H1 (cell line): ENCODE measurements at regions not wholly inside any gene's neighbourhood (a gene's known extent, or its start where the extent isn't known, plus 50 kb on each side); places are given as distances from the start of the nearest gene placed in this dataset.

ENCODE experiments used
- CTCF ChIA-PET: fragments of 300-600 bp; sonication (Branson Sonifier 250); formaldehyde crosslinking; loops from one replicate; lab custom pipeline; 2021; ENCODE audit not compliant: partially characterized antibody; lab: Charles Lee
- POLR2A ChIA-PET: fragments of 300-600 bp; sonication (Branson Sonifier 250); formaldehyde crosslinking; loops from one replicate; lab custom pipeline; 2021; ENCODE audit warnings: inconsistent platforms; ENCODE audit not compliant: partially characterized antibody; lab: Charles Lee
- DNase-seq, 2 experiments: peaks; one replicate each; pipeline versions ENCODE4 v3.0.0 to v3.0.0-alpha.2; 2010 to 2022; ENCODE audit warnings: low spot score in 2 of 2, low read depth in 1 of 2, mixed read lengths in 1 of 2
- FAIRE-seq: peaks from 2 replicates; lab custom pipeline; 2011; peaks lifted over from hg19 to GRCh38; lab: Jason Lieb, UNC
- H2AFZ ChIP-seq: 2 replicates; pipeline ENCODE4 v1.8.1; 2012; ENCODE audit warnings: low read length, inconsistent platforms
- H2AK5ac ChIP-seq: 2 replicates; pipeline ENCODE4 v1.6.1; 2013; ENCODE audit warnings: low read depth, low read length
- H2BK120ac ChIP-seq: replicated peaks from 2 replicates; pipeline ENCODE3; 2013; ENCODE audit warnings: low read depth, low read length, inconsistent platforms
- H2BK12ac ChIP-seq: 2 replicates; pipeline ENCODE4 v1.6.1; 2013; ENCODE audit warnings: low read depth, low read length
- H2BK15ac ChIP-seq: 2 replicates; pipeline ENCODE4 v1.6.1; 2013; ENCODE audit warnings: low read length
- H2BK20ac ChIP-seq: 2 replicates; pipeline ENCODE4 v1.6.1; 2013; ENCODE audit warnings: low read length
- H2BK5ac ChIP-seq: 2 replicates; pipeline ENCODE4 v1.6.1; 2013; ENCODE audit warnings: low read depth, low read length
- H3K14ac ChIP-seq: 2 replicates; pipeline ENCODE4 v1.6.1; 2013; ENCODE audit warnings: inconsistent platforms; ENCODE audit not compliant: insufficient read length
- H3K18ac ChIP-seq: 2 replicates; pipeline ENCODE4 v1.6.1; 2013; ENCODE audit warnings: low read length; ENCODE audit errors: extremely low read depth
- H3K23ac ChIP-seq: 2 replicates; pipeline ENCODE4 v1.6.1; 2013; ENCODE audit warnings: inconsistent platforms; ENCODE audit not compliant: insufficient read length
- H3K23me2 ChIP-seq: 2 replicates; pipeline ENCODE4 v1.6.1; 2013; ENCODE audit warnings: low read depth, low read length
- H3K27ac ChIP-seq: 2 replicates; pipeline ENCODE4 v1.6.1; 2011; ENCODE audit warnings: low read depth, low read length, inconsistent platforms
- H3K27me3 ChIP-seq, 4 experiments: replicated peaks in 1 of 4; 1 replicate in 1 of 4; 2 replicates in 3 of 4; pipeline versions ENCODE4 v1.6.1 to v1.8.1; 2011 to 2013; ENCODE audit warnings: low read length in 3 of 4, mild to moderate bottlenecking in 3 of 4, inconsistent platforms in 2 of 4, mixed read lengths in 2 of 4, moderate library complexity in 1 of 4; ENCODE audit not compliant: control insufficient read depth in 3 of 4, insufficient read depth in 3 of 4; ENCODE audit errors: extremely low read depth in 1 of 4
- H3K36me3 ChIP-seq, 4 experiments: 2 replicates each; pipeline versions ENCODE4 v1.6.1 to v1.8.1; 2011 to 2013; ENCODE audit warnings: mild to moderate bottlenecking in 4 of 4, low read length in 3 of 4, moderate library complexity in 2 of 4, control low read depth in 1 of 4, inconsistent platforms in 1 of 4; ENCODE audit not compliant: insufficient read depth in 4 of 4, control insufficient read depth in 2 of 4
- H3K4ac ChIP-seq: replicated peaks from 2 replicates; pipeline ENCODE3; 2013; ENCODE audit warnings: low read length, low read depth, mixed read lengths, inconsistent platforms; ENCODE audit not compliant: insufficient read length
- H3K4me1 ChIP-seq, 4 experiments: replicated peaks in 1 of 4; 1 replicate in 1 of 4; 2 replicates in 3 of 4; pipeline versions ENCODE4 v1.6.1 to v1.8.1; 2011 to 2013; ENCODE audit warnings: low read length in 3 of 4, inconsistent platforms in 2 of 4, mixed read lengths in 1 of 4; ENCODE audit not compliant: insufficient read depth in 4 of 4, control insufficient read depth in 3 of 4
- H3K4me2 ChIP-seq, 2 experiments: 2 replicates each; pipeline versions ENCODE4 v1.6.1 to v1.8.1; 2011 to 2013; ENCODE audit warnings: low read depth in 2 of 2, low read length in 2 of 2, control low read depth in 1 of 2, inconsistent platforms in 1 of 2, mild to moderate bottlenecking in 1 of 2; ENCODE audit not compliant: insufficient read depth in 1 of 2
- H3K4me3 ChIP-seq, 4 experiments: fragments of 200-600, 300-600 bp in 1 of 4; sonication (generic), shearing (Covaris generic), sonication (Bioruptor Twin) in 1 of 4; 2 replicates each; pipeline versions ENCODE4 v1.5.1 to v1.8.1; 2011 to 2016; ENCODE audit warnings: low read length in 4 of 4, low read depth in 3 of 4, control low read depth in 2 of 4, inconsistent platforms in 2 of 4, mild to moderate bottlenecking in 2 of 4, mixed read lengths in 1 of 4, moderate library complexity in 1 of 4; ENCODE audit not compliant: insufficient read depth in 2 of 4; ENCODE audit errors: extremely low read depth in 1 of 4
- H3K56ac ChIP-seq: replicated peaks from 2 replicates; pipeline ENCODE3; 2013; ENCODE audit warnings: low read depth, mild to moderate bottlenecking, mixed read lengths, low read length, inconsistent platforms; ENCODE audit not compliant: insufficient read length
- H3K79me1 ChIP-seq: 2 replicates; pipeline ENCODE4 v1.6.1; 2013; ENCODE audit warnings: low read depth, low read length, control low read depth
- H3K79me2 ChIP-seq, 2 experiments: 2 replicates each; pipeline versions ENCODE4 v1.6.1 to v1.8.1; 2012 to 2013; ENCODE audit warnings: low read length in 2 of 2, mild to moderate bottlenecking in 2 of 2, inconsistent platforms in 1 of 2; ENCODE audit not compliant: insufficient read depth in 2 of 2, control insufficient read depth in 1 of 2
- H3K9ac ChIP-seq, 4 experiments: replicated peaks in 1 of 4; 1 replicate in 1 of 4; 2 replicates in 3 of 4; pipeline versions ENCODE4 v1.6.1 to v1.8.1; 2011 to 2013; ENCODE audit warnings: low read depth in 3 of 4, low read length in 3 of 4, control low read depth in 2 of 4, mild to moderate bottlenecking in 2 of 4, moderate library complexity in 2 of 4, inconsistent platforms in 1 of 4; ENCODE audit errors: extremely low read depth in 1 of 4
- H3K9me3 ChIP-seq, 2 experiments: 2 replicates each; pipeline versions ENCODE4 v1.6.1 to v1.8.1; 2012 to 2013; ENCODE audit warnings: mild to moderate bottlenecking in 2 of 2, moderate library complexity in 2 of 2, control low read depth in 1 of 2, inconsistent platforms in 1 of 2, low read depth in 1 of 2, low read length in 1 of 2, mixed read lengths in 1 of 2; ENCODE audit not compliant: insufficient read depth in 2 of 2
- H4K20me1 ChIP-seq, 2 experiments: replicated peaks in 1 of 2; 2 replicates each; pipeline versions ENCODE3 to v1.8.1; 2011 to 2013; ENCODE audit warnings: inconsistent platforms in 2 of 2, low read length in 2 of 2, mild to moderate bottlenecking in 1 of 2; ENCODE audit not compliant: insufficient read depth in 2 of 2, control insufficient read depth in 1 of 2
- H4K5ac ChIP-seq: 2 replicates; pipeline ENCODE4 v1.6.1; 2013; ENCODE audit warnings: low read length, low read depth, mixed read lengths, inconsistent platforms; ENCODE audit not compliant: insufficient read length
- H4K8ac ChIP-seq: 2 replicates; pipeline ENCODE4 v1.8.0; 2013; ENCODE audit warnings: mild to moderate bottlenecking, moderate library complexity, low read length, inconsistent platforms; ENCODE audit not compliant: insufficient read depth; ENCODE audit errors: extremely low read depth
- H4K91ac ChIP-seq: replicated peaks from 2 replicates; pipeline ENCODE3; 2013; ENCODE audit warnings: low read length, mixed read lengths, inconsistent platforms; ENCODE audit not compliant: insufficient read length
- ATF2 ChIP-seq: IDR thresholded peaks from 2 replicates; pipeline ENCODE4 v1.6.1; 2012; ENCODE audit warnings: low read length, inconsistent platforms
- CHD1 ChIP-seq: IDR thresholded peaks from 2 replicates; pipeline ENCODE4 v1.6.1; 2012; ENCODE audit warnings: low read depth, low read length, improper control_type of control experiment
- EP300 ChIP-seq, 2 experiments: IDR thresholded peaks; 1 replicate in 1 of 2; 2 replicates in 1 of 2; pipeline ENCODE4 v1.6.1; 2011 to 2012; ENCODE audit warnings: low read depth in 2 of 2, low read length in 2 of 2, mild to moderate bottlenecking in 2 of 2, borderline replicate concordance in 1 of 2, inconsistent platforms in 1 of 2, moderate library complexity in 1 of 2
- NANOG ChIP-seq: IDR thresholded peaks from 2 replicates; pipeline ENCODE4 v1.6.1; 2011; ENCODE audit warnings: low read length, low read depth, mild to moderate bottlenecking, inconsistent platforms; ENCODE audit not compliant: insufficient read depth, poor library complexity, severe bottlenecking
- NRF1 ChIP-seq: IDR thresholded peaks from 2 replicates; pipeline ENCODE4 v1.6.1; 2011; ENCODE audit warnings: mild to moderate bottlenecking, low read depth, low read length, improper control_type of control experiment
- PHF8 ChIP-seq: fragments of 200-600 bp; sonication (generic); conservative IDR thresholded peaks from 2 replicates; pipeline ENCODE4 v1.7.1; 2012; ENCODE audit warnings: low read depth, mild to moderate bottlenecking, inconsistent platforms, low read length, moderate library complexity
- POLR2A ChIP-seq, 2 experiments: IDR thresholded peaks; 1 replicate in 1 of 2; 2 replicates in 1 of 2; pipeline ENCODE4 v1.6.1; 2011; ENCODE audit warnings: low read depth in 2 of 2, low read length in 2 of 2, mild to moderate bottlenecking in 2 of 2; ENCODE audit errors: control extremely low read depth in 1 of 2
- RNF2 ChIP-seq: fragments of 200-900, 300-1000 bp; sonication (generic); IDR thresholded peaks from 2 replicates; pipeline ENCODE4 v1.7.1; 2016; ENCODE audit warnings: borderline replicate concordance, low read depth, mild to moderate bottlenecking, antibody characterized with exemption, low read length; ENCODE audit not compliant: poor library complexity, severe bottlenecking; ENCODE audit errors: missing control alignments
- SAP30 ChIP-seq: fragments of 300-600 bp; sonication (generic); IDR thresholded peaks from 2 replicates; pipeline ENCODE4 v1.7.1; 2012; ENCODE audit warnings: low read length, moderate library complexity, mild to moderate bottlenecking, inconsistent platforms; ENCODE audit not compliant: insufficient read depth, insufficient replicate concordance
- SIRT6 ChIP-seq: IDR thresholded peaks from one replicate; pipeline ENCODE4 v1.7.1; 2012; ENCODE audit warnings: low read length, inconsistent platforms
- SIX5 ChIP-seq: IDR thresholded peaks from 2 replicates; pipeline ENCODE4 v1.6.1; 2011; ENCODE audit warnings: mild to moderate bottlenecking, low read depth, low read length
- TCF12 ChIP-seq: IDR thresholded peaks from 2 replicates; pipeline ENCODE4 v1.6.1; 2011; ENCODE audit warnings: low read depth, mild to moderate bottlenecking, low read length
- ZNF274 ChIP-seq: IDR thresholded peaks from 2 replicates; pipeline ENCODE4 v1.7.0; 2012; ENCODE audit warnings: low read length, borderline replicate concordance; ENCODE audit errors: extremely low read depth
- WGBS, 2 experiments: shearing (Covaris generic) in 1 of 2; methylation state at CpG; one replicate each; pipeline versions ENCODE4 v1.1.6 to v1.1.7; 2013 to 2015; ENCODE audit warnings: low lambda C conversion rate in 2 of 2, mixed read lengths in 2 of 2, inconsistent platforms in 1 of 2, low coverage in 1 of 2, missing lambda C conversion rate in 1 of 2; ENCODE audit not compliant: insufficient replicate concordance in 2 of 2, insufficient coverage in 1 of 2, insufficient read length in 1 of 2; ENCODE audit errors: extremely low coverage in 1 of 2, missing lambda C conversion rate in 1 of 2; 5-methylcytosine and 5-hydroxymethylcytosine counted together

GRCh38 chr4:20529691-20530090 lies 170.6 kb upstream of the PACRGL start:
- Histone ChIP-seq H2BK20ac (no peak overlapping the region), H3K79me1 (no peaks in the 10 kb centered on the region), H3K9me3 (no peaks in the 10 kb centered on the region), H4K20me1 (no peaks in the 10 kb centered on the region), H2BK5ac (no peak overlapping the region), H4K91ac (no peak overlapping the region), H3K18ac (no peak overlapping the region), H3K4ac (no peak overlapping the region), H3K14ac (no peak overlapping the region), H4K5ac (no peak overlapping the region), H4K8ac (no peak overlapping the region), H3K4me3 (no peak overlapping the region), H3K27me3 (no peaks in the 10 kb centered on the region), H3K23me2 (no peaks in the 10 kb centered on the region), H3K4me1 (no peaks in the 10 kb centered on the region), H3K27ac (no peak overlapping the region), H3K79me2 (no peaks in the 10 kb centered on the region), H3K36me3 (no peaks in the 10 kb centered on the region), H2BK120ac (no peak overlapping the region), H2AK5ac (no peak overlapping the region), H3K56ac (no peak overlapping the region), H3K9ac (no peak overlapping the region), H2BK15ac (no peak overlapping the region), H3K23ac (no peak overlapping the region), H2BK12ac (no peak overlapping the region), H2AFZ (no peak overlapping the region), H3K4me2 (no peak overlapping the region)
- no peak for DNase-seq
- no peak for FAIRE-seq
- 88% methylated on average over 1 of the region's 1 CpG; no CpG with 5 or more reads in 1 of the 2 experiments for WGBS, 2 experiments
- CTCF ChIA-PET = interaction anchor here (0.7 to 1.2 kb wide), 2 partner anchors 10 to 155 kb away, joined by 3 to 4 read pairs; no protein-coding TSS in a partner anchor
- POLR2A ChIA-PET = no interaction called here
- TF ChIP-seq ATF2 (no peak), RNF2 (no peak), SIX5 (no peak), EP300 (IDR thresholded peaks at IDR 0.05; ENCODE audit: borderline replicate concordance in 1 of 2, low read depth in 2 of 2, low read length in 2 of 2) (no peak), SAP30 (no peak), NANOG (no peak), ZNF274 (no peak), CHD1 (no peak), POLR2A (IDR thresholded peaks at IDR 0.05; ENCODE audit: control extremely low read depth in 1 of 2, low read depth in 2 of 2, low read length in 2 of 2) (no peak), TCF12 (no peak), SIRT6 (no peak), PHF8 (no peak), NRF1 (no peak)
